Fibroblast of pulmonary artery (primary cell): ENCODE measurements at regions not wholly inside any gene's neighbourhood (a gene's known extent, or its start where the extent isn't known, plus 50 kb on each side); places are given as distances from the start of the nearest gene placed in this dataset.

Experiments used
- DNase-seq: peaks from one replicate; pipeline ENCODE4 v3.0.0-alpha.2; 2010; ENCODE audit warnings: low read depth
- H3K4me3 ChIP-seq: replicated peaks from 2 replicates; pipeline ENCODE4 v1.5.1; 2011; ENCODE audit warnings: low read depth, mild to moderate bottlenecking, control low read depth, low read length, moderate library complexity
- TF ChIP-seq, protein P1 (sequence below): IDR thresholded peaks from 2 replicates; pipeline ENCODE4 v1.5.1; 2011; ENCODE audit warnings: mild to moderate bottlenecking, control low read depth, low read length, inconsistent platforms; ENCODE audit errors: missing control alignments

GRCh38 chr13:78998630-78999315, 339.8 kb upstream of the OBI1 start:
- DNase-seq, result no peak
- no peak overlapping the region for H3K4me3 ChIP-seq
- TF ChIP-seq, protein P1, sequence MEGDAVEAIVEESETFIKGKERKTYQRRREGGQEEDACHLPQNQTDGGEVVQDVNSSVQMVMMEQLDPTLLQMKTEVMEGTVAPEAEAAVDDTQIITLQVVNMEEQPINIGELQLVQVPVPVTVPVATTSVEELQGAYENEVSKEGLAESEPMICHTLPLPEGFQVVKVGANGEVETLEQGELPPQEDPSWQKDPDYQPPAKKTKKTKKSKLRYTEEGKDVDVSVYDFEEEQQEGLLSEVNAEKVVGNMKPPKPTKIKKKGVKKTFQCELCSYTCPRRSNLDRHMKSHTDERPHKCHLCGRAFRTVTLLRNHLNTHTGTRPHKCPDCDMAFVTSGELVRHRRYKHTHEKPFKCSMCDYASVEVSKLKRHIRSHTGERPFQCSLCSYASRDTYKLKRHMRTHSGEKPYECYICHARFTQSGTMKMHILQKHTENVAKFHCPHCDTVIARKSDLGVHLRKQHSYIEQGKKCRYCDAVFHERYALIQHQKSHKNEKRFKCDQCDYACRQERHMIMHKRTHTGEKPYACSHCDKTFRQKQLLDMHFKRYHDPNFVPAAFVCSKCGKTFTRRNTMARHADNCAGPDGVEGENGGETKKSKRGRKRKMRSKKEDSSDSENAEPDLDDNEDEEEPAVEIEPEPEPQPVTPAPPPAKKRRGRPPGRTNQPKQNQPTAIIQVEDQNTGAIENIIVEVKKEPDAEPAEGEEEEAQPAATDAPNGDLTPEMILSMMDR, result no peak

DNA sequence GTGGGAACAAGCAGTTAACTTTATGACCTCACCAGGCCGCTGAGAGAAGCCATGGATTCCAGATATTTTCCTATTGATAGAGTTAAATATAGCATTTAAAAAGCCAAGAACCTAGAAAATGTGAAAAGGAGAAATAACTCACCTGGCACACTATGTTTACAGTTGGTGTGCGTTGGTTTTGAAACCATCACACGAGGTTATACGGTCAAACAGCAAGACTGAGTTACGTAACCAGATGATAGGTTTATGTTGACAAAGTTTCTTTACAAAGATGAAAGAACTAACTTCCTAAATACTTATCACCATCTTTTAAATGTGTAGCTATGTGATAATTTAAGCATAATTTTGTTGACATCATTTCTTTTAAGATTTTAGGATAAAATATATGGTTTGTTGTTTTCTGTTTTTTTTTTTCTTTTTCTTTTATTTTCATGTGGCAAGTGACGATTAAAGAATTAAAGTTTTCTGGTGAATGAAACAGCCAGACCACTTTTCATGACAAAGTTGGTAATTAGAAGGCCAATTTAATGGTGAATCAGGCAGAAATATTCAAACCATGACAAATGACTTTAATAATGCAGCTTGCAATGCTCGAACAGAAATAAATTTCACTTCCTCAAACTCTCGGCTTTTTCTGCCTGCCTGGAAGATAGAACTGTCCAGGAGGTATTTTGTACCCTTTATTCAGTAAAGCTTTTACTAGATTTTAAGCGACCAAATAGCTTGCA, 339.1 kb upstream of the OBI1 start:
- H3K4me3 ChIP-seq, result no peak overlapping the region
- no peak for DNase-seq
- TF ChIP-seq, protein P1, result no peak

GRCh38 chr13:78993792-78994191, 334.8 kb upstream of the OBI1 start:
- no peak for DNase-seq

GRCh38 chr13:78981913-78982312, 323.0 kb upstream of the OBI1 start:
- TF ChIP-seq, protein P1, result no peak

More at GRCh38 chr13:78993792-78994191, 334.8 kb upstream of the OBI1 start:
- no peak overlapping the region for H3K4me3 ChIP-seq
- TF ChIP-seq, protein P1, result no peak

GRCh38 chr13:78979349-78979748, 320.4 kb upstream of the OBI1 start:
- TF ChIP-seq, protein P1, result no peak
- no peak overlapping the region for H3K4me3 ChIP-seq
- DNase-seq, result no peak

More at GRCh38 chr13:78981913-78982312, 323.0 kb upstream of the OBI1 start:
- DNase-seq, result no peak
- no peak overlapping the region for H3K4me3 ChIP-seq

DNA sequence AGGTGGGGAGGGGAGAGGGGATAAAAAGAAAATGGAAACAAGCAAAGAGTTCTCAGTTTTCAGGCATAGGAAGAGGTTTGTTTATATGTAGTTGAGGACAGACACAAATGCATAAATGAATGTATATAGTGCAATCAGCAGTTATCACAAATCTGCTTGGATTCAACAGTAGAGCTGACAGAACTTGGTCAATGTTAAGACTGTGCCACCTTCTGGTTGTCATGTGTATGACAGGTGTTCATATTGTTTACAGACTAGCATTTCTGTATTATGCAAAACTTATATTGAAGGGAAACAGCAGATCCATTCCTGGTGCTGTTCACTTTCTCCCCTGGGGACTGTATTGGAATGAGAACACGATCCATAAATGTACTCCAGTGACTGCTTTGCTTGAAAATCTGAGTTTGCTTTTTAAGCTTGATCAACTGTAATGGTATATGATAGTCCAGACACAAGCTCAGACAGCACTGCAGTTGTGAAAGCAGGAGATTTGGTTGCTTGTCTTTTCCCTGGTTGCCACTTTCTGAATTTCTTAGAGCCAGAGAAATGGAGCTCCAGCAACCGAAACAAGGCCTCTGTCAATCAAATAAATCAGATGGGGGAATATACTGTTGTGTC, 319.5 kb upstream of the OBI1 start:
- no peak overlapping the region for H3K4me3 ChIP-seq
- peak; percentile 82 for DNase-seq
- TF ChIP-seq, protein P1, result peak; percentile 80
